Panc1 (cell line): ENCODE measurements at regions not wholly inside any gene's neighbourhood (a gene's known extent, or its start where the extent isn't known, plus 50 kb on each side); places are given as distances from the start of the nearest gene placed in this dataset.

Experiments used
- ATAC-seq: fragments of 200-7000 bp; cut with Tn5 transposase; 2 replicates; pipeline ENCODE4 v1.9.1; 2020; ENCODE audit warnings: mild to moderate bottlenecking, moderate library complexity
- BruUV-seq: library from RNA; stranded (reverse); fragments of 400-500 nt; replicated peaks from 2 replicates; lab custom pipeline; 2021; lab: Mats Ljungman, UMichigan
- CTCF ChIA-PET: fragments of 300-600 bp; sonication (Branson Sonifier 250); formaldehyde crosslinking; loops from one replicate; lab custom pipeline; 2022; ENCODE audit warnings: antibody characterized with exemption; lab: Charles Lee
- POLR2A ChIA-PET: fragments of 300-600 bp; sonication (Branson Sonifier 250); formaldehyde crosslinking; loops from one replicate; lab custom pipeline; 2022; ENCODE audit warnings: antibody characterized with exemption; lab: Charles Lee
- DNase-seq: peaks from one replicate; pipeline ENCODE4 v3.0.0-alpha.2; 2010; ENCODE audit warnings: low read depth, low spot score
- H3K27ac ChIP-seq: 2 replicates; pipeline ENCODE4 v1.5.1; 2011; ENCODE audit warnings: mild to moderate bottlenecking, low read length, inconsistent platforms
- H3K27me3 ChIP-seq: fragments of 200-500 bp; sonication (Bioruptor generic); 2 replicates; pipeline ENCODE4 v1.6.0; 2014; ENCODE audit warnings: low read length, inconsistent platforms; ENCODE audit not compliant: control insufficient read depth, insufficient read depth
- H3K36me3 ChIP-seq: fragments of 200-500 bp; sonication (Bioruptor generic); 2 replicates; pipeline ENCODE4 v1.5.1; 2014; ENCODE audit warnings: inconsistent platforms, mild to moderate bottlenecking, low read length, moderate library complexity; ENCODE audit not compliant: control insufficient read depth, insufficient read depth
- H3K4me1 ChIP-seq: 2 replicates; pipeline ENCODE4 v1.5.1; 2011; ENCODE audit warnings: inconsistent platforms, mild to moderate bottlenecking, low read length, moderate library complexity; ENCODE audit not compliant: control insufficient read depth, insufficient read depth
- H3K4me3 ChIP-seq, 2 experiments: 2 replicates each; pipeline ENCODE4 v1.5.1; 2011 to 2012; ENCODE audit warnings: low read depth in 2 of 2, low read length in 2 of 2, mild to moderate bottlenecking in 2 of 2, inconsistent platforms in 1 of 2, moderate library complexity in 1 of 2
- H3K9me3 ChIP-seq: fragments of 200-500 bp; sonication (Bioruptor generic); 2 replicates; pipeline ENCODE4 v1.5.1; 2014; ENCODE audit warnings: low read depth, mild to moderate bottlenecking, inconsistent platforms, low read length, moderate library complexity; ENCODE audit not compliant: control insufficient read depth, insufficient read depth
- CTCF ChIP-seq: fragments of 450-650 bp; IDR thresholded peaks from 2 replicates; pipeline ENCODE4 v1.5.1; 2017; ENCODE audit warnings: mild to moderate bottlenecking
- POLR2AphosphoS5 ChIP-seq: IDR thresholded peaks from 2 replicates; pipeline ENCODE4 v1.6.1; 2012; ENCODE audit warnings: mild to moderate bottlenecking, low read depth, low read length, moderate library complexity
- REST ChIP-seq, 2 experiments: IDR thresholded peaks; 2 replicates each; pipeline ENCODE4 v1.6.1; 2011 to 2012; ENCODE audit warnings: low read depth in 2 of 2, control low read depth in 1 of 2, low read length in 1 of 2, mild to moderate bottlenecking in 1 of 2, moderate library complexity in 1 of 2; ENCODE audit not compliant: insufficient read depth in 1 of 2
- SIN3A ChIP-seq: IDR thresholded peaks from 2 replicates; pipeline ENCODE4 v1.6.1; 2012; ENCODE audit warnings: low read depth, mild to moderate bottlenecking, low read length, moderate library complexity, borderline replicate concordance; ENCODE audit not compliant: insufficient read depth
- TCF7L2 ChIP-seq: IDR thresholded peaks from 2 replicates; pipeline ENCODE4 v1.6.1; 2011; ENCODE audit warnings: mild to moderate bottlenecking, low read depth, low read length, inconsistent platforms
- in situ Hi-C: cut with HindIII; loops from 2 replicates; pipeline ENCODE4 v1.10.0; 2016; ENCODE audit warnings: low sequenced_read_pairs, low pct_unique_long_range_greater_than_20kb
- intact Hi-C: fragments of 100-400 bp; cut with micrococcal nuclease; formaldehyde crosslinking; loops from one replicate; pipeline ENCODE4 v1.10.0; 2022; ENCODE audit not compliant: unreplicated experiment

DNA sequence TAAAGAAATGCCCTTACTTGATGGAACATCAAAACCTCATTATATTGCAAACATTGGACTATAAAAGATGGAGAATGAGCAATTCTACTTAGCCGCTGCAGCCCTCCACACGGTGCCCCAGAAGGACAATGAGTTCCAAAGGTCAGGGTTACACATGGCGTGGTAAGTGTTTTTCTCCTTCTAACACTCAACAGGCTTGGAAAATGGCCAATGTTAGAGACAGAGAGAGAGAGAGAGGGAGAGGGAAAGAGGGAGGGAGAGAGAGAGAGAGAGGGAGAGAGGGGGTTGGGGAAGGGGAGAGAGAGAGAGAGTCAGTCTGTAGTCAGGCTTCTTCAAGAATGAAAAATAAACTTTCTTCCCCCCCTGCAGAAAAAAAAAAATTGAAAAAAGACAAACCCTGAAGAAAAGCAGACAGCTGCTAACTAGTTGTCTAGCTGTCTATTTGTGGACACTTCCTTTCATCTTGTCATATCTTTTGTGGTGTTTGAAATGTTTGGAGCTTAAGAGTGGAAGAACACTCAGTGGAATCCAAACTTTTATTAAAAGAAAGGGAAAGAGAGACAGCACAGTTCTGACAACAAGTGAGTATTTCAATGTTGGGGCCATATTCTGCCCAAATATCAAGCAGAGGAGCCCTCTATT, 324.8 kb downstream of the TMEM38B start:
- Histone ChIP-seq H3K9me3 (no peaks in the 10 kb centered on the region), H3K36me3 (no peaks in the 10 kb centered on the region), H3K27me3 (no peaks in the 10 kb centered on the region), H3K4me1 (no peaks in the 10 kb centered on the region), H3K27ac (no peak overlapping the region), H3K4me3 (no peak overlapping the region)
- in situ Hi-C loops, result no loop called here
- ChIA-PET POLR2A (no interaction called here), CTCF (interaction anchor here (0.5 kb wide), 1 partner anchor 1037 kb away, joined by 3 read pairs; no protein-coding TSS in a partner anchor)
- no TSS peak for BruUV-seq
- DNase-seq, result no peak
- intact Hi-C loops, result no loop called here
- ATAC-seq, result no peak
- TF ChIP-seq TCF7L2 (no peak), POLR2AphosphoS5 (no peak), REST (IDR thresholded peaks at IDR 0.05; ENCODE audit: insufficient read depth in 1 of 2, low read depth in 2 of 2, low read length in 1 of 2) (no peak), CTCF (no peak)

DNA sequence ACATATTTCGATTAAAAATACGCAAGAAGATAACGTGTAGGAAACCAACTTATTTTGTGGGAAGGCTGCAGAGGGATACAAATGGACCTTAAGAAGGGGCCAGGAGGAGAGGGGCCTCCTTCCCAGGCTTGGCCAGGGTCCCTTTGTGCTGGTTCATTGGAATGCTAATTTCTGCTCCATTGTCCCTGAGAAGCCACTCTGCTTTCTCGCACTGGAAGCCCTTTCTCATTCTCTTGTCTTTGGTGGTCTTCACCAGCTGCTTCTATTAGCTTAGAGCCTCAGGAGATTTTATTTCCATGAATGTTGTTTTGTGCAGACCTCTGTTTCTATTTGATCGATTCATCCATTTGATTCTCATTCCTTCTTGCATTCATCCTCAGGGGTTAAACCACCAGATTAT, 325.4 kb downstream of the TMEM38B start:
- ChIA-PET POLR2A (no interaction called here), CTCF (no interaction called here)
- H3K36me3 ChIP-seq, result no peaks in the 10 kb centered on the region
- in situ Hi-C loops (no loop called here), intact Hi-C loops (no loop called here)
- no peaks in the 10 kb centered on the region for H3K9me3 ChIP-seq
- ATAC-seq (no peak), DNase-seq (no peak)
- TF ChIP-seq CTCF, result no peak
- no peak for TF ChIP-seq SIN3A
- TF ChIP-seq REST (IDR thresholded peaks at IDR 0.05; ENCODE audit: insufficient read depth in 1 of 2, low read depth in 2 of 2, low read length in 1 of 2), result no peak
- no peaks in the 10 kb centered on the region for H3K4me1 ChIP-seq
- H3K27me3 ChIP-seq, result no peaks in the 10 kb centered on the region
- BruUV-seq, result no TSS peak
- H3K4me3 ChIP-seq, result no peak overlapping the region
- H3K27ac ChIP-seq, result no peak overlapping the region
